Neural cell (in vitro differentiated cells): ENCODE measurements at regions not wholly inside any gene's neighbourhood (a gene's known extent, or its start where the extent isn't known, plus 50 kb on each side); places are given as distances from the start of the nearest gene placed in this dataset.

Experiments
- H2AFZ ChIP-seq: fragments of 200-600, 300-800 bp; sonication (generic), shearing (Covaris generic); 2 replicates; pipeline ENCODE4 v1.6.0; 2014; ENCODE audit warnings: low read depth, mild to moderate bottlenecking, antibody characterized with exemption, low read length, moderate library complexity
- H3F3A ChIP-seq: fragments of 200-600 bp; shearing (Covaris generic); 2 replicates; pipeline ENCODE4 v1.6.1; 2016; ENCODE audit warnings: mild to moderate bottlenecking, moderate library complexity, mixed read lengths, antibody characterized with exemption, low read length; ENCODE audit not compliant: insufficient read depth, poor library complexity, severe bottlenecking
- H3K27ac ChIP-seq: fragments of 200-600, 300-800 bp; sonication (generic), shearing (Covaris generic); 2 replicates; pipeline ENCODE4 v1.5.1; 2014; ENCODE audit warnings: mild to moderate bottlenecking, low read length, moderate library complexity
- H3K27me3 ChIP-seq: fragments of 300-800, 200-600 bp; sonication (generic), shearing (Covaris generic); 2 replicates; pipeline ENCODE4 v1.6.0; 2014; ENCODE audit warnings: mild to moderate bottlenecking, low read depth, low read length, moderate library complexity; ENCODE audit not compliant: insufficient read depth
- H3K36me3 ChIP-seq: fragments of 300-800, 200-600 bp; sonication (generic), shearing (Covaris generic); 2 replicates; pipeline ENCODE4 v1.5.1; 2014; ENCODE audit warnings: mild to moderate bottlenecking, antibody characterized with exemption, low read length, moderate library complexity; ENCODE audit not compliant: insufficient read depth
- H3K4me2 ChIP-seq: fragments of 300-800, 200-600 bp; sonication (generic), shearing (Covaris generic); 2 replicates; pipeline ENCODE4 v1.6.0; 2014; ENCODE audit warnings: mild to moderate bottlenecking, low read length
- H3K4me3 ChIP-seq: fragments of 300-800, 200-600 bp; sonication (generic), shearing (Covaris generic); 2 replicates; pipeline ENCODE4 v1.5.1; 2014; ENCODE audit warnings: mild to moderate bottlenecking, low read length, moderate library complexity
- H3K79me2 ChIP-seq: fragments of 200-600 bp; shearing (Covaris generic); replicated peaks from 2 replicates; pipeline ENCODE4 v1.6.0; 2014; ENCODE audit warnings: mild to moderate bottlenecking, low read length, moderate library complexity; ENCODE audit not compliant: insufficient read depth
- H3K9ac ChIP-seq: fragments of 300-800, 200-600 bp; sonication (generic), shearing (Covaris generic); 2 replicates; pipeline ENCODE4 v1.6.1; 2016; ENCODE audit warnings: mild to moderate bottlenecking, low read length, mixed read lengths
- H3K9me2 ChIP-seq: fragments of 200-600 bp; shearing (Covaris generic); 2 replicates; pipeline ENCODE4 v1.6.1; 2016; ENCODE audit warnings: mild to moderate bottlenecking, low read length, mixed read lengths; ENCODE audit not compliant: insufficient read depth
- H3K9me3 ChIP-seq: fragments of 200-600, 300-800 bp; sonication (generic), shearing (Covaris generic); 2 replicates; pipeline ENCODE4 v1.6.1; 2016; ENCODE audit warnings: mild to moderate bottlenecking, mixed run types, low read length, moderate library complexity, mixed read lengths
- H4K20me1 ChIP-seq: fragments of 200-600 bp; shearing (Covaris generic); 2 replicates; pipeline ENCODE4 v1.6.1; 2016; ENCODE audit warnings: mild to moderate bottlenecking, mixed run types; ENCODE audit not compliant: insufficient read depth
- CTCF ChIP-seq: fragments of 450-650 bp; IDR thresholded peaks from 2 replicates; pipeline ENCODE4 v1.5.1; 2014; ENCODE audit warnings: antibody characterized with exemption, mild to moderate bottlenecking, moderate library complexity; ENCODE audit not compliant: poor library complexity, severe bottlenecking
- EP300 ChIP-seq: fragments of 450-650 bp; conservative IDR thresholded peaks from 2 replicates; pipeline ENCODE4 v1.6.1; 2014; ENCODE audit warnings: antibody characterized with exemption, mild to moderate bottlenecking, moderate library complexity; ENCODE audit not compliant: poor library complexity, severe bottlenecking
- EZH2 ChIP-seq: fragments of 200-600, 300-800 bp; shearing (Covaris generic), sonication (generic); IDR thresholded peaks from 2 replicates; pipeline ENCODE4 v1.6.1; 2014; ENCODE audit warnings: antibody characterized with exemption, low read length, borderline replicate concordance, mild to moderate bottlenecking; ENCODE audit not compliant: insufficient read depth, poor library complexity, severe bottlenecking
- MXI1 ChIP-seq: fragments of 450-650 bp; conservative IDR thresholded peaks from 2 replicates; pipeline ENCODE4 v1.6.1; 2014; ENCODE audit warnings: antibody characterized with exemption, mild to moderate bottlenecking; ENCODE audit not compliant: poor library complexity, severe bottlenecking
- POLR2AphosphoS5 ChIP-seq: IDR thresholded peaks from 2 replicates; pipeline ENCODE4 v1.6.1; 2012
- RAD21 ChIP-seq: fragments of 450-650 bp; conservative IDR thresholded peaks from 2 replicates; pipeline ENCODE4 v1.6.1; 2014; ENCODE audit warnings: antibody characterized with exemption, mild to moderate bottlenecking, moderate library complexity
- REST ChIP-seq: IDR thresholded peaks from 2 replicates; pipeline ENCODE4 v1.6.1; 2012; ENCODE audit warnings: borderline replicate concordance
- SMC3 ChIP-seq: fragments of 450-650 bp; conservative IDR thresholded peaks from 2 replicates; pipeline ENCODE4 v1.6.1; 2014; ENCODE audit warnings: antibody characterized with exemption, mild to moderate bottlenecking, moderate library complexity; ENCODE audit not compliant: poor library complexity
- TAF1 ChIP-seq: IDR thresholded peaks from 2 replicates; pipeline ENCODE4 v1.6.1; 2012; ENCODE audit warnings: low read depth

- H3K4me3 ChIP-seq = no peak overlapping the region
- H3K36me3 ChIP-seq = no peaks in the 10 kb centered on the region
- TF ChIP-seq CTCF (no peak), TAF1 (no peak), SMC3 (no peak), MXI1 (no peak)
- no peaks in the 10 kb centered on the region for H4K20me1 ChIP-seq
- no peaks in the 10 kb centered on the region for H3K9me3 ChIP-seq
- no peaks in the 10 kb centered on the region for H3K9me2 ChIP-seq
- H3K79me2 ChIP-seq = no peaks in the 10 kb centered on the region
- no peaks in the 10 kb centered on the region for H3F3A ChIP-seq
- no peak overlapping the region for H2AFZ ChIP-seq
- H3K4me2 ChIP-seq = no peak overlapping the region
- H3K27ac ChIP-seq = no peak overlapping the region
- H3K27me3 ChIP-seq = no peaks in the 10 kb centered on the region
- H3K9ac ChIP-seq = no peak overlapping the region
These were observed 336.1 kb downstream of the GBE1 start for GRCh38 chr3:81425198-81425868.

- Histone ChIP-seq H3K9me2 (no peaks in the 10 kb centered on the region), H3K79me2 (no peaks in the 10 kb centered on the region), H3K36me3 (no peaks in the 10 kb centered on the region), H4K20me1 (no peaks in the 10 kb centered on the region), H3K27me3 (no peaks in the 10 kb centered on the region), H3K9me3 (no peaks in the 10 kb centered on the region), H2AFZ (no peak overlapping the region), H3F3A (no peaks in the 10 kb centered on the region), H3K4me2 (no peak overlapping the region), H3K4me3 (no peak overlapping the region), H3K9ac (no peak overlapping the region), H3K27ac (no peak overlapping the region)
- TF ChIP-seq RAD21 (peak; percentile 69), TAF1 (no peak), MXI1 (no peak), EZH2 (no peak), POLR2AphosphoS5 (no peak), EP300 (no peak), CTCF (peak; percentile 66), SMC3 (peak; percentile 48), REST (no peak)
These were observed 342.2 kb downstream of the GBE1 start for GRCh38 chr3:81419228-81419627.
